H1 (cell line): ENCODE measurements at regions not wholly inside any gene's neighbourhood (a gene's known extent, or its start where the extent isn't known, plus 50 kb on each side); places are given as distances from the start of the nearest gene placed in this dataset.
A peak's percentile ranks its signal among the peaks of the same experiment; 100 is the strongest.

Experiments
- CTCF ChIA-PET: fragments of 300-600 bp; sonication (Branson Sonifier 250); formaldehyde crosslinking; loops from one replicate; lab custom pipeline; 2021; ENCODE audit not compliant: partially characterized antibody; lab: Charles Lee
- POLR2A ChIA-PET: fragments of 300-600 bp; sonication (Branson Sonifier 250); formaldehyde crosslinking; loops from one replicate; lab custom pipeline; 2021; ENCODE audit warnings: inconsistent platforms; ENCODE audit not compliant: partially characterized antibody; lab: Charles Lee
- DNase-seq, 2 experiments: peaks; one replicate each; pipeline versions ENCODE4 v3.0.0 to v3.0.0-alpha.2; 2010 to 2022; ENCODE audit warnings: low spot score in 2 of 2, low read depth in 1 of 2, mixed read lengths in 1 of 2
- FAIRE-seq: peaks from 2 replicates; lab custom pipeline; 2011; peaks lifted over from hg19 to GRCh38; lab: Jason Lieb, UNC
- H2AFZ ChIP-seq: 2 replicates; pipeline ENCODE4 v1.8.1; 2012; ENCODE audit warnings: low read length, inconsistent platforms
- H2AK5ac ChIP-seq: 2 replicates; pipeline ENCODE4 v1.6.1; 2013; ENCODE audit warnings: low read depth, low read length
- H2BK120ac ChIP-seq: replicated peaks from 2 replicates; pipeline ENCODE3; 2013; ENCODE audit warnings: low read depth, low read length, inconsistent platforms
- H2BK12ac ChIP-seq: 2 replicates; pipeline ENCODE4 v1.6.1; 2013; ENCODE audit warnings: low read depth, low read length
- H2BK15ac ChIP-seq: 2 replicates; pipeline ENCODE4 v1.6.1; 2013; ENCODE audit warnings: low read length
- H2BK20ac ChIP-seq: 2 replicates; pipeline ENCODE4 v1.6.1; 2013; ENCODE audit warnings: low read length
- H2BK5ac ChIP-seq: 2 replicates; pipeline ENCODE4 v1.6.1; 2013; ENCODE audit warnings: low read depth, low read length
- H3K14ac ChIP-seq: 2 replicates; pipeline ENCODE4 v1.6.1; 2013; ENCODE audit warnings: inconsistent platforms; ENCODE audit not compliant: insufficient read length
- H3K18ac ChIP-seq: 2 replicates; pipeline ENCODE4 v1.6.1; 2013; ENCODE audit warnings: low read length; ENCODE audit errors: extremely low read depth
- H3K23ac ChIP-seq: 2 replicates; pipeline ENCODE4 v1.6.1; 2013; ENCODE audit warnings: inconsistent platforms; ENCODE audit not compliant: insufficient read length
- H3K23me2 ChIP-seq: 2 replicates; pipeline ENCODE4 v1.6.1; 2013; ENCODE audit warnings: low read depth, low read length
- H3K27ac ChIP-seq: 2 replicates; pipeline ENCODE4 v1.6.1; 2011; ENCODE audit warnings: low read depth, low read length, inconsistent platforms
- H3K27me3 ChIP-seq, 4 experiments: replicated peaks in 1 of 4; 1 replicate in 1 of 4; 2 replicates in 3 of 4; pipeline versions ENCODE4 v1.6.1 to v1.8.1; 2011 to 2013; ENCODE audit warnings: low read length in 3 of 4, mild to moderate bottlenecking in 3 of 4, inconsistent platforms in 2 of 4, mixed read lengths in 2 of 4, moderate library complexity in 1 of 4; ENCODE audit not compliant: control insufficient read depth in 3 of 4, insufficient read depth in 3 of 4; ENCODE audit errors: extremely low read depth in 1 of 4
- H3K36me3 ChIP-seq, 4 experiments: 2 replicates each; pipeline versions ENCODE4 v1.6.1 to v1.8.1; 2011 to 2013; ENCODE audit warnings: mild to moderate bottlenecking in 4 of 4, low read length in 3 of 4, moderate library complexity in 2 of 4, control low read depth in 1 of 4, inconsistent platforms in 1 of 4; ENCODE audit not compliant: insufficient read depth in 4 of 4, control insufficient read depth in 2 of 4
- H3K4ac ChIP-seq: replicated peaks from 2 replicates; pipeline ENCODE3; 2013; ENCODE audit warnings: low read length, low read depth, mixed read lengths, inconsistent platforms; ENCODE audit not compliant: insufficient read length
- H3K4me1 ChIP-seq, 4 experiments: replicated peaks in 1 of 4; 1 replicate in 1 of 4; 2 replicates in 3 of 4; pipeline versions ENCODE4 v1.6.1 to v1.8.1; 2011 to 2013; ENCODE audit warnings: low read length in 3 of 4, inconsistent platforms in 2 of 4, mixed read lengths in 1 of 4; ENCODE audit not compliant: insufficient read depth in 4 of 4, control insufficient read depth in 3 of 4
- H3K4me2 ChIP-seq, 2 experiments: 2 replicates each; pipeline versions ENCODE4 v1.6.1 to v1.8.1; 2011 to 2013; ENCODE audit warnings: low read depth in 2 of 2, low read length in 2 of 2, control low read depth in 1 of 2, inconsistent platforms in 1 of 2, mild to moderate bottlenecking in 1 of 2; ENCODE audit not compliant: insufficient read depth in 1 of 2
- H3K4me3 ChIP-seq, 4 experiments: fragments of 200-600, 300-600 bp in 1 of 4; sonication (generic), shearing (Covaris generic), sonication (Bioruptor Twin) in 1 of 4; 2 replicates each; pipeline versions ENCODE4 v1.5.1 to v1.8.1; 2011 to 2016; ENCODE audit warnings: low read length in 4 of 4, low read depth in 3 of 4, control low read depth in 2 of 4, inconsistent platforms in 2 of 4, mild to moderate bottlenecking in 2 of 4, mixed read lengths in 1 of 4, moderate library complexity in 1 of 4; ENCODE audit not compliant: insufficient read depth in 2 of 4; ENCODE audit errors: extremely low read depth in 1 of 4
- H3K56ac ChIP-seq: replicated peaks from 2 replicates; pipeline ENCODE3; 2013; ENCODE audit warnings: low read depth, mild to moderate bottlenecking, mixed read lengths, low read length, inconsistent platforms; ENCODE audit not compliant: insufficient read length
- H3K79me1 ChIP-seq: 2 replicates; pipeline ENCODE4 v1.6.1; 2013; ENCODE audit warnings: low read depth, low read length, control low read depth
- H3K79me2 ChIP-seq, 2 experiments: 2 replicates each; pipeline versions ENCODE4 v1.6.1 to v1.8.1; 2012 to 2013; ENCODE audit warnings: low read length in 2 of 2, mild to moderate bottlenecking in 2 of 2, inconsistent platforms in 1 of 2; ENCODE audit not compliant: insufficient read depth in 2 of 2, control insufficient read depth in 1 of 2
- H3K9ac ChIP-seq, 4 experiments: replicated peaks in 1 of 4; 1 replicate in 1 of 4; 2 replicates in 3 of 4; pipeline versions ENCODE4 v1.6.1 to v1.8.1; 2011 to 2013; ENCODE audit warnings: low read depth in 3 of 4, low read length in 3 of 4, control low read depth in 2 of 4, mild to moderate bottlenecking in 2 of 4, moderate library complexity in 2 of 4, inconsistent platforms in 1 of 4; ENCODE audit errors: extremely low read depth in 1 of 4
- H3K9me3 ChIP-seq, 2 experiments: 2 replicates each; pipeline versions ENCODE4 v1.6.1 to v1.8.1; 2012 to 2013; ENCODE audit warnings: mild to moderate bottlenecking in 2 of 2, moderate library complexity in 2 of 2, control low read depth in 1 of 2, inconsistent platforms in 1 of 2, low read depth in 1 of 2, low read length in 1 of 2, mixed read lengths in 1 of 2; ENCODE audit not compliant: insufficient read depth in 2 of 2
- H4K20me1 ChIP-seq, 2 experiments: replicated peaks in 1 of 2; 2 replicates each; pipeline versions ENCODE3 to v1.8.1; 2011 to 2013; ENCODE audit warnings: inconsistent platforms in 2 of 2, low read length in 2 of 2, mild to moderate bottlenecking in 1 of 2; ENCODE audit not compliant: insufficient read depth in 2 of 2, control insufficient read depth in 1 of 2
- H4K5ac ChIP-seq: 2 replicates; pipeline ENCODE4 v1.6.1; 2013; ENCODE audit warnings: low read length, low read depth, mixed read lengths, inconsistent platforms; ENCODE audit not compliant: insufficient read length
- H4K8ac ChIP-seq: 2 replicates; pipeline ENCODE4 v1.8.0; 2013; ENCODE audit warnings: mild to moderate bottlenecking, moderate library complexity, low read length, inconsistent platforms; ENCODE audit not compliant: insufficient read depth; ENCODE audit errors: extremely low read depth
- H4K91ac ChIP-seq: replicated peaks from 2 replicates; pipeline ENCODE3; 2013; ENCODE audit warnings: low read length, mixed read lengths, inconsistent platforms; ENCODE audit not compliant: insufficient read length
- CEBPB ChIP-seq: IDR thresholded peaks from 2 replicates; pipeline ENCODE4 v1.6.1; 2012; ENCODE audit warnings: low read depth, low read length
- GTF2F1 ChIP-seq: IDR thresholded peaks from 2 replicates; pipeline ENCODE4 v1.6.1; 2012; ENCODE audit warnings: low read depth, low read length, improper control_type of control experiment, borderline replicate concordance
- JUN ChIP-seq: IDR thresholded peaks from 2 replicates; pipeline ENCODE4 v1.6.1; 2011; ENCODE audit warnings: low read depth, mild to moderate bottlenecking, improper control_type of control experiment, low read length
- KDM4A ChIP-seq: IDR thresholded peaks from one replicate; pipeline ENCODE4 v1.7.1; 2012; ENCODE audit warnings: low read depth, mild to moderate bottlenecking, moderate library complexity, low read length, inconsistent platforms; ENCODE audit not compliant: severe bottlenecking
- PHF8 ChIP-seq: fragments of 200-600 bp; sonication (generic); conservative IDR thresholded peaks from 2 replicates; pipeline ENCODE4 v1.7.1; 2012; ENCODE audit warnings: low read depth, mild to moderate bottlenecking, inconsistent platforms, low read length, moderate library complexity
- RFX5 ChIP-seq: IDR thresholded peaks from 2 replicates; pipeline ENCODE4 v1.6.1; 2011; ENCODE audit warnings: low read depth, low read length, improper control_type of control experiment, borderline replicate concordance
- RXRA ChIP-seq: IDR thresholded peaks from 2 replicates; pipeline ENCODE4 v1.6.1; 2011; ENCODE audit warnings: low read depth, mild to moderate bottlenecking, low read length, moderate library complexity; ENCODE audit not compliant: insufficient read depth
- SRF ChIP-seq: IDR thresholded peaks from 2 replicates; pipeline ENCODE4 v1.6.1; 2011; ENCODE audit warnings: mild to moderate bottlenecking, low read depth, low read length, moderate library complexity
- YY1 ChIP-seq: IDR thresholded peaks from 2 replicates; pipeline ENCODE4 v1.6.1; 2011; ENCODE audit warnings: low read depth, mild to moderate bottlenecking, low read length
- WGBS, 2 experiments: shearing (Covaris generic) in 1 of 2; methylation state at CpG; one replicate each; pipeline versions ENCODE4 v1.1.6 to v1.1.7; 2013 to 2015; ENCODE audit warnings: low lambda C conversion rate in 2 of 2, mixed read lengths in 2 of 2, inconsistent platforms in 1 of 2, low coverage in 1 of 2, missing lambda C conversion rate in 1 of 2; ENCODE audit not compliant: insufficient replicate concordance in 2 of 2, insufficient coverage in 1 of 2, insufficient read length in 1 of 2; ENCODE audit errors: extremely low coverage in 1 of 2, missing lambda C conversion rate in 1 of 2; 5-methylcytosine and 5-hydroxymethylcytosine counted together
- TF ChIP-seq, protein P1 (sequence below): IDR thresholded peaks from 2 replicates; pipeline ENCODE4 v1.6.1; 2011; ENCODE audit warnings: low read length, improper control_type of control experiment
- TF ChIP-seq, protein P2 (sequence below): IDR thresholded peaks from 2 replicates; pipeline ENCODE4 v1.6.1; 2011; ENCODE audit warnings: low read depth, mild to moderate bottlenecking, low read length; ENCODE audit not compliant: insufficient read depth

DNA sequence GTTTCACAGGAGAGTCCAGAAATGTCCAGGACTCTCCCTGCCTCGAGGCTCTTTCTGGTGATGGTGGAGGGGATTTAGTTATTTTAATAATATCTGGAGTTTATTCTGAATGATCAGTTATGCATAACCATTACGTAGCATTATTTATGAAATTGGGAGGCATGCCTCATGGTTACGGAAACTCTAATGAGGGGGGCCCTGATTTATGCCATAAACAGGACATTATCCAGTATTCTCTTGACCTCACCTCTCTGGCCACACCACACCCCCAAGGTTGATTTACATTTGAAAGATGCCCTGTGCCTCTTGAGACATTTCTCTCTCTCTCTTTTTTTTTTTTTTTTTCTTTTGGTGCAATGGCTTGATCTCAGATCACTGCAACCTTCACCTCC is 268.8 kb downstream of the TFAP2C start:
- H4K8ac ChIP-seq: no peak overlapping the region
- no peaks in the 10 kb centered on the region for H4K20me1 ChIP-seq
- H3K56ac ChIP-seq: no peak overlapping the region
- H3K4me2 ChIP-seq: 0 out of 4 replicates have a peak overlapping the region, but pooled peaks of 1 of the 2 experiments have one; percentile 1
- H4K91ac ChIP-seq: no peak overlapping the region
- H3K27ac ChIP-seq: no peak overlapping the region
- H3K27me3 ChIP-seq: no peaks in the 10 kb centered on the region
- H2AFZ ChIP-seq: no peak overlapping the region
- 86% methylated on average over 3 of the region's 3 CpGs; no CpG with 5 or more reads in 1 of the 2 experiments for WGBS, 2 experiments
- no peak overlapping the region for H3K18ac ChIP-seq
- no peaks in the 10 kb centered on the region for H3K79me1 ChIP-seq
- H2BK5ac ChIP-seq: no peak overlapping the region
- H3K9me3 ChIP-seq: no peaks in the 10 kb centered on the region
- no peak overlapping the region for H2BK120ac ChIP-seq
- TF ChIP-seq RXRA: no peak
- TF ChIP-seq GTF2F1: no peak
- TF ChIP-seq PHF8: no peak
- TF ChIP-seq JUN: no peak
- TF ChIP-seq, protein P1, sequence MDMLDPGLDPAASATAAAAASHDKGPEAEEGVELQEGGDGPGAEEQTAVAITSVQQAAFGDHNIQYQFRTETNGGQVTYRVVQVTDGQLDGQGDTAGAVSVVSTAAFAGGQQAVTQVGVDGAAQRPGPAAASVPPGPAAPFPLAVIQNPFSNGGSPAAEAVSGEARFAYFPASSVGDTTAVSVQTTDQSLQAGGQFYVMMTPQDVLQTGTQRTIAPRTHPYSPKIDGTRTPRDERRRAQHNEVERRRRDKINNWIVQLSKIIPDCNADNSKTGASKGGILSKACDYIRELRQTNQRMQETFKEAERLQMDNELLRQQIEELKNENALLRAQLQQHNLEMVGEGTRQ: no peak
- TF ChIP-seq RFX5: no peak
- TF ChIP-seq CEBPB: no peak
- no peak for TF ChIP-seq YY1
- TF ChIP-seq, protein P2, sequence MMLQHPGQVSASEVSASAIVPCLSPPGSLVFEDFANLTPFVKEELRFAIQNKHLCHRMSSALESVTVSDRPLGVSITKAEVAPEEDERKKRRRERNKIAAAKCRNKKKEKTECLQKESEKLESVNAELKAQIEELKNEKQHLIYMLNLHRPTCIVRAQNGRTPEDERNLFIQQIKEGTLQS: no peak
- TF ChIP-seq SRF: no peak
- TF ChIP-seq KDM4A: no peak
- ChIA-PET CTCF (no interaction called here), POLR2A (no interaction called here)
- DNase-seq (no peak), FAIRE-seq (no peak)
- no peak overlapping the region for H2BK15ac ChIP-seq
- peaks cover 0 to 6% (median 5%) of the 10 kb centered on the region in 4 experiments; a peak in 6 of 7 replicates for H3K4me1 ChIP-seq
- H2BK20ac ChIP-seq: no peak overlapping the region
- H2AK5ac ChIP-seq: no peak overlapping the region
- H3K14ac ChIP-seq: no peak overlapping the region
- H3K23ac ChIP-seq: no peak overlapping the region
- H2BK12ac ChIP-seq: no peak overlapping the region; the same call in 1 of the 2 replicates
- H3K9ac ChIP-seq: no peak overlapping the region
- H4K5ac ChIP-seq: no peak overlapping the region
- H3K79me2 ChIP-seq: no peaks in the 10 kb centered on the region
- no peaks in the 10 kb centered on the region for H3K36me3 ChIP-seq
- no peak overlapping the region; a peak in 2 of 8 replicates for H3K4me3 ChIP-seq
- H3K23me2 ChIP-seq: no peaks in the 10 kb centered on the region; the same call in 1 of the 2 replicates
- H3K4ac ChIP-seq: no peak overlapping the region
